GM03348 (cell line): ENCODE measurements at regions not wholly inside any gene's neighbourhood (a gene's known extent, or its start where the extent isn't known, plus 50 kb on each side); places are given as distances from the start of the nearest gene placed in this dataset.

Experiments
- DNase-seq: peaks from one replicate; pipeline ENCODE4 v3.0.0; 2012; ENCODE audit warnings: low spot score

GRCh38 chr2:4499316-4500030, 796.1 kb downstream of the DCDC2C start:
- no peak for DNase-seq

GRCh38 chr2:4501525-4501924, 798.1 kb downstream of the DCDC2C start:
- no peak for DNase-seq

GRCh38 chr2:4502230-4502843, 799.0 kb downstream of the DCDC2C start:
- DNase-seq: no peak

- no peak for DNase-seq
Observed at GRCh38 chr2:4507661-4508060, 804.3 kb downstream of the DCDC2C start.

GRCh38 chr2:4515871-4516761, 812.7 kb downstream of the DCDC2C start:
- no peak for DNase-seq

GRCh38 chr2:4518596-4518995, 815.2 kb downstream of the DCDC2C start:
- no peak for DNase-seq

- no peak for DNase-seq
Observed at GRCh38 chr2:4522498-4523421, 819.4 kb downstream of the DCDC2C start.

- no peak for DNase-seq
Observed at GRCh38 chr2:4527416-4527815, 824.0 kb downstream of the DCDC2C start.

GRCh38 chr2:4528246-4528645, 824.9 kb downstream of the DCDC2C start:
- no peak for DNase-seq

GRCh38 chr2:4528773-4529172, 825.4 kb downstream of the DCDC2C start:
- no peak for DNase-seq

- no peak for DNase-seq
Observed at GRCh38 chr2:4529738-4530137, 826.4 kb downstream of the DCDC2C start.

- DNase-seq: no peak
Observed at GRCh38 chr2:4530231-4530630, 826.9 kb downstream of the DCDC2C start.

- DNase-seq: no peak
Observed at GRCh38 chr2:4533806-4534205, 830.4 kb downstream of the DCDC2C start.

- DNase-seq: no peak
Observed at GRCh38 chr2:4539121-4539520, 835.7 kb downstream of the DCDC2C start.

GRCh38 chr2:4549666-4550210, 846.4 kb downstream of the DCDC2C start:
- no peak for DNase-seq

- no peak for DNase-seq
Observed at GRCh38 chr2:4551691-4552474, 848.5 kb downstream of the DCDC2C start.

GRCh38 chr2:4553241-4553640, 849.9 kb downstream of the DCDC2C start:
- DNase-seq: no peak

GRCh38 chr2:4556135-4556896, 852.9 kb downstream of the DCDC2C start:
- DNase-seq: no peak

GRCh38 chr2:4561196-4561595, 857.8 kb downstream of the DCDC2C start:
- DNase-seq: no peak

GRCh38 chr2:4576075-4576474, 872.7 kb downstream of the DCDC2C start:
- DNase-seq: no peak
